HG03139 (cell line): ENCODE measurements at regions not wholly inside any gene's neighbourhood (a gene's known extent, or its start where the extent isn't known, plus 50 kb on each side); places are given as distances from the start of the nearest gene placed in this dataset.

ENCODE experiments used
- ATAC-seq: cut with Tn5 transposase; IDR thresholded peaks from one replicate; pipeline ENCODE4 v1.9.1; 2021; ENCODE audit not compliant: unreplicated experiment

GRCh38 chr13:80469853-80470381 is 129.0 kb upstream of the SPRY2 start:
- ATAC-seq: no peak

- no peak for ATAC-seq
These were observed 128.4 kb upstream of the SPRY2 start for GRCh38 chr13:80469105-80469852.

- ATAC-seq: no peak
These were observed 124.4 kb upstream of the SPRY2 start for GRCh38 chr13:80465321-80465720.

- ATAC-seq: no peak
These were observed 122.9 kb upstream of the SPRY2 start for GRCh38 chr13:80463673-80464352.

- ATAC-seq: no peak
These were observed 121.6 kb upstream of the SPRY2 start for GRCh38 chr13:80462567-80462966.

- no peak for ATAC-seq
These were observed 121.1 kb upstream of the SPRY2 start for GRCh38 chr13:80462037-80462436.

- no peak for ATAC-seq
These were observed 117.6 kb upstream of the SPRY2 start for GRCh38 chr13:80458543-80458942.

GRCh38 chr13:80454245-80454644 is 113.3 kb upstream of the SPRY2 start:
- peak; percentile 80 for ATAC-seq

- ATAC-seq: no peak
These were observed 111.4 kb upstream of the SPRY2 start for GRCh38 chr13:80452279-80452678.

GRCh38 chr13:80451641-80452040 is 110.7 kb upstream of the SPRY2 start:
- ATAC-seq: no peak

GRCh38 chr13:80450386-80450785 is 109.5 kb upstream of the SPRY2 start:
- ATAC-seq: no peak

GRCh38 chr13:80448725-80449124 is 107.8 kb upstream of the SPRY2 start:
- ATAC-seq: no peak

- ATAC-seq: no peak
These were observed 106.8 kb upstream of the SPRY2 start for GRCh38 chr13:80447747-80448146.

GRCh38 chr13:80444240-80445015 is 103.5 kb upstream of the SPRY2 start:
- ATAC-seq: no peak

- ATAC-seq: no peak
These were observed 101.7 kb upstream of the SPRY2 start for GRCh38 chr13:80442609-80443008.

GRCh38 chr13:80441968-80442367 is 101.0 kb upstream of the SPRY2 start:
- peak; percentile 62 for ATAC-seq

- no peak for ATAC-seq
These were observed 97.6 kb upstream of the SPRY2 start for GRCh38 chr13:80438521-80438920.

GRCh38 chr13:80437231-80437630 is 96.3 kb upstream of the SPRY2 start:
- no peak for ATAC-seq

GRCh38 chr13:80436571-80437169 is 95.7 kb upstream of the SPRY2 start:
- no peak for ATAC-seq

- no peak for ATAC-seq
These were observed 89.6 kb upstream of the SPRY2 start for GRCh38 chr13:80430561-80430960.
